NB4 (cell line): ENCODE measurements at regions not wholly inside any gene's neighbourhood (a gene's known extent, or its start where the extent isn't known, plus 50 kb on each side); places are given as distances from the start of the nearest gene placed in this dataset.

ENCODE experiments used
- DNase-seq: peaks from one replicate; pipeline ENCODE4 v3.0.0; 2010; ENCODE audit warnings: low read depth
- H3K4me3 ChIP-seq: one replicate; pipeline ENCODE4 v1.5.1; 2011; ENCODE audit warnings: mild to moderate bottlenecking, low read depth, low read length, moderate library complexity
- MYC ChIP-seq: IDR thresholded peaks from 2 replicates; pipeline ENCODE4 v1.6.1; 2011; ENCODE audit warnings: low read depth, low read length
- POLR2A ChIP-seq: IDR thresholded peaks from 2 replicates; pipeline ENCODE4 v1.6.1; 2011; ENCODE audit warnings: mild to moderate bottlenecking; ENCODE audit not compliant: insufficient read length; ENCODE audit errors: extremely low read depth
- TF ChIP-seq, protein P1 (sequence below): IDR thresholded peaks from one replicate; pipeline ENCODE4 v1.5.1; 2012; ENCODE audit warnings: low read depth, low read length
- TF ChIP-seq, protein P2 (sequence below): IDR thresholded peaks from 2 replicates; pipeline ENCODE4 v1.6.1; 2011; ENCODE audit warnings: low read depth, low read length

DNA sequence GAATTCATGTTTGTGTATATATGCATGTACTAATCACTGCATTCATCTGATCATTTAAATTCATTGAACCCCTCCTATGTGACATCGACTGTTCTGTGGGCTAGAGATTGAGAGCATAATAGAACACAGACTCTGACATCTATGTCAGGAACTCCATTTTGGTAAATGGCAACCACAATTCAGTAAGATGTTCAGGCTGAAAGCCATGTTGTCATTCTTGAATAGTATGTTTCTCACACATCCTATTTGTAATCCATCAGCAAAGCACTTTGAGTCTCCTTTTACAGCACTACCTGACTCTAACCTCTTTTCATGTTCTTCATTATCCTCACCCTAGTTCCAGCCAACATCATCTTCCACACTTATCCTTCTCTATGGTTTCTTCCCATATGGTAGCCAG is 413.8 kb upstream of the MEX3C start:
- DNase-seq, result no peak
- TF ChIP-seq, protein P1, sequence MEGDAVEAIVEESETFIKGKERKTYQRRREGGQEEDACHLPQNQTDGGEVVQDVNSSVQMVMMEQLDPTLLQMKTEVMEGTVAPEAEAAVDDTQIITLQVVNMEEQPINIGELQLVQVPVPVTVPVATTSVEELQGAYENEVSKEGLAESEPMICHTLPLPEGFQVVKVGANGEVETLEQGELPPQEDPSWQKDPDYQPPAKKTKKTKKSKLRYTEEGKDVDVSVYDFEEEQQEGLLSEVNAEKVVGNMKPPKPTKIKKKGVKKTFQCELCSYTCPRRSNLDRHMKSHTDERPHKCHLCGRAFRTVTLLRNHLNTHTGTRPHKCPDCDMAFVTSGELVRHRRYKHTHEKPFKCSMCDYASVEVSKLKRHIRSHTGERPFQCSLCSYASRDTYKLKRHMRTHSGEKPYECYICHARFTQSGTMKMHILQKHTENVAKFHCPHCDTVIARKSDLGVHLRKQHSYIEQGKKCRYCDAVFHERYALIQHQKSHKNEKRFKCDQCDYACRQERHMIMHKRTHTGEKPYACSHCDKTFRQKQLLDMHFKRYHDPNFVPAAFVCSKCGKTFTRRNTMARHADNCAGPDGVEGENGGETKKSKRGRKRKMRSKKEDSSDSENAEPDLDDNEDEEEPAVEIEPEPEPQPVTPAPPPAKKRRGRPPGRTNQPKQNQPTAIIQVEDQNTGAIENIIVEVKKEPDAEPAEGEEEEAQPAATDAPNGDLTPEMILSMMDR, result no peak
- TF ChIP-seq, protein P2, sequence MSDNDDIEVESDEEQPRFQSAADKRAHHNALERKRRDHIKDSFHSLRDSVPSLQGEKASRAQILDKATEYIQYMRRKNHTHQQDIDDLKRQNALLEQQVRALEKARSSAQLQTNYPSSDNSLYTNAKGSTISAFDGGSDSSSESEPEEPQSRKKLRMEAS, result no peak
- no peak for TF ChIP-seq MYC
- TF ChIP-seq POLR2A, result no peak
- no peak overlapping the region for H3K4me3 ChIP-seq

DNA sequence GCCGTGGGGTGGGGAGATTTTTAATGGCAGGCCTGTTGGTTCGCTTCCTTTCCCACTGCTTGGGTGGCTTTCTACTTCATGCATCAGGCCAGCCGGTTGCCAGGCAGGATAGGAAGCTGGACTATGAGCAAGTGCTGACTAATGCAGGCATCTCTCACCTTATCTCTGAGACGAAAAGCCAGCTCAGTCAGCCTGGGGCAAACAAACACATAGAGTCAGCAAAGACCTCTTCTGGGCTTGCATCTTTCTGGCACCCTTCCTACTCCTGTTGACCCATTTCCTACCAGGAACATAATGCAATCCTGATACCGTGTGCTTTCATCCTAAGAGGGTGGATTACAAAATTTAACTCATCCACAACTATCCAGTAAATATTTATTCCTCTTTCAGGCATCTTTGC is 416.6 kb upstream of the MEX3C start:
- TF ChIP-seq, protein P1, result no peak
- TF ChIP-seq POLR2A (no peak), MYC (no peak)
- TF ChIP-seq, protein P2, result no peak
- no peak overlapping the region for H3K4me3 ChIP-seq
- no peak for DNase-seq

DNA sequence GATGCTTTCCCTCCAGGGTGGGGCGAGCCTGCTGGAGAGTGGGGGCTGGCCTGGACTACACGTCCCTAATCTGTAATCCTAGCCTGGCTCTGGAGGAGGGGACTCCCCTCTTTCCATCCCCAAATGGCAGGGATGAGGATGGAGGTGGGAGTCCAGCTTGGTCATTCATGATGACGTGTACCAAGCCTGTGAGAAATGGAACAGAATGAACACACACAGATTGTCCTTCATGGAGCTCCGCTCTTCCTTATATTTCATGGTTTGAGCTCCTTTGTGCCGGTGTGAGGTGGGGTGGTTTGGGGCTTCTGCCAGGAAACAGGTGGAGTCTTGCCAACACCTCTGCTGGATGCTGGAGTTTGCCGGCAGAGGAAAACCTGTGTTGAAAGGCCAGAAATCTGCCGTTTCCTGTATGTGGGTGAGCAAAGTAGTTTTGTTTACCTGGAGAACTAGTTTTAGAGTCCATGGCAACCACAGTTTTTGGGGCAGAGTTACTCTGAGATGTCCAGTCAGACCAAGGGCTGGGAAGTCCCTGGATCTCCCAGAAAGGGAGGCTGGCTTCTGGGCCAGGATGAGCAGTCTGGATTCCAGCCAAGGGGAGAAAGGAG is 417.6 kb upstream of the MEX3C start:
- no peak overlapping the region for H3K4me3 ChIP-seq
- no peak for DNase-seq
- TF ChIP-seq POLR2A, result no peak
- TF ChIP-seq, protein P1, result no peak
- no peak for TF ChIP-seq MYC

DNA sequence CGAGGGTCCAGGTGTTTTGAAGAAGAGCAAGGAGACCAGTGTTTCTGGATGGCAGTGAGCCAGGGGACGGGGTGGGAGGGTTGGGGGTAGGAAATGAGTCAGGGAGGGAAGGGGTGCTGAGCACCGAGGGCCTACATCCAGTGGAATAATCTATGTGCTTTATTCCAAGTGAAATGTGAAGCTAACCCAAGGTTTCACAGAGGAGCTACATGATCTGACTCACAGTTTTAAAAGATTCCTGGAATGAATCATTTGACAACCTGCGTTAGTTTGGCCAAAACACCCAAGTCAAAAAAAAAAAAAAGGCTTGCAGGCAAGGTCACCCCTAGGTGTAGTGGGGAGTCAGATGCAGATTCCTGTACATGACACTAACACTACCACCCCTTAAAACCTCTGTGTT is 419.7 kb upstream of the MEX3C start:
- no peak overlapping the region for H3K4me3 ChIP-seq
- DNase-seq, result no peak
- TF ChIP-seq MYC, result no peak
- TF ChIP-seq POLR2A, result no peak
- TF ChIP-seq, protein P2, result no peak
- TF ChIP-seq, protein P1, result no peak

DNA sequence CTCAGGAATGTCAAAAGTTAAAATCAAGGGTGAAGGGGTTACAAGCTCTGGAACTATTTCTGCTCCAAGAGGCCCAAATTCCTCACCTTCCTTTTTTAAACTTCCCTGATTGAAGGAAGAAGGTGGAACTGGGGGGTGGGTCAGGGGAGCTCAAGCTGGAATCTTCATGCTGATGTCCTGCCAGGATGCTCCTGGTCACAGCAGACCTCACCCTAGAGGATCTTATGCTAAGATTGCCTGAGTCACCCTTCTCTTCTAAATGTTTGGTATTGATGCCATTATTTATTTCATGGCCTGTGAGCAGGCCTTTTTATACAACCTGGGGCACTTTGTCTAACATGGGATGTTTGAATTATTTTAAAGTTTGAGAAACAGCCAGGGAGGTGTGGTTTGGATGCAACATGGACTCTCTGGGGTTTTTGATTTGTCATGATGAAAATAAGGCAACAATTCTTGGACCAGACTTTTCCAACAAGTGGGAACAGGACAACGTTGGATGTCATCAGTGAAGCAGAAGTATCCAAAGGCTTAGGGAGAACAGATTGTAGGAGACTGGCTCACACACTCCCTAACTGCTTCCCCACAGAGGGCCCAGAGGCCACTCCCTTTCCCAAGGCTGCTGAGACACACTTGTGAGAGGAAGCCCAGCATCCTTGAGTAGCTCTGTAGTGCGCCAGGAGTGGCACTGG is 420.2 kb upstream of the MEX3C start:
- DNase-seq, result no peak
- H3K4me3 ChIP-seq, result no peak overlapping the region
- TF ChIP-seq MYC (no peak), POLR2A (no peak)
- TF ChIP-seq, protein P1, result no peak
- TF ChIP-seq, protein P2, result no peak

DNA sequence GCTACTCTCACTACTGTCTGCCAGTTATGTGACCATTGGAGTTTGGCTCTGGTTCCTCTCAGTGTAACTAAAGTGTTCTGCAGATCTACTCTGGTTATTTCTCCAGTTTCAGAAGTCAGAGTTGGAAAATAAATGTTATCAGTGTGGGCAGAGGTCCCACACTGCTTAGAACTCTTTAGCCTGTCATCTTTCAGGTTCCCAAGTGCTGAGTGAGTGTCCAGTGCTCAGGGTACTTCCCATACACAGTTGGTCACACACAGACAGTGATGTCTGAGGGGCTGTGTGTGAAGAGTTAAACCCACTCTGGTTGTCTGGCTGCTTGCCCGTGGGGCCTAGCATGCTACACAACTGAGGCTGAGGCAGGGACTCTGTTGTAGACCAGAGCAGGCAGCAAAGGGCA is 421.8 kb upstream of the MEX3C start:
- DNase-seq, result no peak
- TF ChIP-seq, protein P2, result no peak
- TF ChIP-seq MYC (no peak), POLR2A (no peak)
- TF ChIP-seq, protein P1, result no peak
- H3K4me3 ChIP-seq, result no peak overlapping the region
